PC-9 (cell line): ENCODE measurements at regions not wholly inside any gene's neighbourhood (a gene's known extent, or its start where the extent isn't known, plus 50 kb on each side); places are given as distances from the start of the nearest gene placed in this dataset.

Experiments
- BruUV-seq: library from RNA; stranded (reverse); fragments of 400-500 nt; replicated peaks from 2 replicates; lab custom pipeline; 2021; lab: Mats Ljungman, UMichigan
- CTCF ChIA-PET: fragments of 300-600 bp; sonication (Branson Sonifier 250); formaldehyde crosslinking; loops from one replicate; lab custom pipeline; 2022; ENCODE audit warnings: antibody characterized with exemption; lab: Charles Lee
- POLR2A ChIA-PET: fragments of 300-600 bp; sonication (Branson Sonifier 250); formaldehyde crosslinking; loops from one replicate; lab custom pipeline; 2022; ENCODE audit warnings: antibody characterized with exemption; ENCODE audit not compliant: unreplicated experiment; lab: Charles Lee
- DNase-seq, 2 experiments: peaks; one replicate each; pipeline versions ENCODE4 v3.0.0 to v3.0.0-alpha.2; 2015 to 2022; ENCODE audit warnings: mixed read lengths in 1 of 2
- H2AFZ ChIP-seq: fragments of 200-600 bp; sonication (generic); 2 replicates; pipeline ENCODE4 v1.8.1; 2017; ENCODE audit warnings: antibody characterized with exemption
- H3F3A ChIP-seq: fragments of 200-600 bp; sonication (generic); 2 replicates; pipeline ENCODE4 v1.8.1; 2017; ENCODE audit warnings: antibody characterized with exemption, mild to moderate bottlenecking, low read depth; ENCODE audit not compliant: insufficient read depth
- H3K27ac ChIP-seq: fragments of 200-600 bp; sonication (generic); 2 replicates; pipeline ENCODE4 v1.6.1; 2016; ENCODE audit warnings: mixed run types
- H3K27me3 ChIP-seq: fragments of 200-600 bp; sonication (generic); 2 replicates; pipeline ENCODE4 v1.6.1; 2016; ENCODE audit warnings: low read depth, mixed run types; ENCODE audit not compliant: insufficient read depth
- H3K36me3 ChIP-seq: fragments of 200-600 bp; sonication (generic); 2 replicates; pipeline ENCODE4 v1.6.1; 2016; ENCODE audit warnings: low read depth, mixed run types
- H3K4me1 ChIP-seq: fragments of 200-600 bp; sonication (generic); replicated peaks from 2 replicates; pipeline ENCODE4 v1.6.1; 2016; ENCODE audit warnings: mixed run types; ENCODE audit not compliant: insufficient read depth
- H3K4me2 ChIP-seq: fragments of 200-600 bp; sonication (generic); 2 replicates; pipeline ENCODE4 v1.6.1; 2017; ENCODE audit warnings: mixed run types
- H3K4me3 ChIP-seq: fragments of 200-600 bp; sonication (generic); 2 replicates; pipeline ENCODE4 v1.6.1; 2016; ENCODE audit warnings: mixed run types
- H3K79me2 ChIP-seq: fragments of 200-600 bp; sonication (generic); 2 replicates; pipeline ENCODE4 v1.6.1; 2017; ENCODE audit warnings: low read depth, mixed run types
- H3K9me2 ChIP-seq: fragments of 200-600 bp; sonication (generic); 2 replicates; pipeline ENCODE4 v1.8.1; 2017; ENCODE audit warnings: mild to moderate bottlenecking; ENCODE audit not compliant: insufficient read depth
- H3K9me3 ChIP-seq: fragments of 200-600 bp; sonication (generic); 2 replicates; pipeline ENCODE4 v1.8.1; 2016; ENCODE audit warnings: low read depth; ENCODE audit not compliant: insufficient read depth
- H4K20me1 ChIP-seq: fragments of 200-600 bp; sonication (generic); 2 replicates; pipeline ENCODE4 v1.8.1; 2017; ENCODE audit not compliant: insufficient read depth
- EZH2 ChIP-seq: fragments of 200-600 bp; sonication (generic); IDR thresholded peaks from 2 replicates; pipeline ENCODE4 v1.8.0; 2017; ENCODE audit warnings: antibody characterized with exemption, low read depth
- intact Hi-C: fragments of 100-400 bp; cut with micrococcal nuclease; formaldehyde crosslinking; loops from one replicate; pipeline ENCODE4 v1.10.0; 2022; ENCODE audit not compliant: unreplicated experiment
- TF ChIP-seq, protein P1 (sequence below): fragments of 200-600 bp; sonication (generic); conservative IDR thresholded peaks from 2 replicates; pipeline ENCODE4 v1.6.1; 2017; ENCODE audit warnings: mixed run types, antibody characterized with exemption, mild to moderate bottlenecking, moderate library complexity

DNA sequence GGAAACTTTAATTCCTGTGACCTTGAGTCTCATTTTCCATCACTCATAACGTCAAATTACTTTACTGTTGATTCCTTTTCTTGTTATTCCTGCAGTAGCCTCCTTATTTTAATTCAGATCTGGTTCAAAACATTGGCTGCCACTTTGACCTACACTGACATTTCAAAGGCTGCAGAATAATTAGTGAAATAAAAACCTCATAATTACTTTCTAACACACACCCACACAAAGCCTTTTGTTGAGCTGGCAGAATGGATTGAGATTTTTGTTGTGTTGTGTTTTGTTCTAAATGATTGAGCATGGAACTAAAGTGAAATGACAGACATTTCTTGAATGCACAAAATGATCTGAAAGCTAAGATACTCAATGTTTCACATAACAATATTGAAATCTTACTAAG is 507.5 kb upstream of the STXBP6 start:
- no TSS peak for BruUV-seq

DNA sequence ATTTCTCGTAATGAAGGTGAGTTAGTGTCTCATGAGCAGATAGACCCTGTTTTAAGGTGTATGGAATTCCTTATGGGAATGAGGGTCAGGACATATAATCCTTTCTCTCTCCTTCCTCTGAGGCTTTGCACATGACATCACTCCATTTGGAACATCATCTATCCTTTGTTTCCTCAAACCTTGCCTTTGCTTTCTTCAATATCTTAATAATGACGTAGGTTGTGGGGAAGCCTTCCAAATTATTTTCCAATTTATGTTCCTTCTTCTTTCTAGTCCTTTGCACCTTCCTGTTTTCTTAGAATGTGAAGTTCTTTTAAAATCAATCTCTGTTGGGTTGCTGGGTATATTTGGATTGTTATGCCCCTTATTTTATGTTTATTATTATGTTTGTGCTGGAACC is 502.9 kb upstream of the STXBP6 start:
- POLR2A ChIA-PET, result no interaction called here
- intact Hi-C loops, result no loop called here
- Histone ChIP-seq H3K4me3 (no peak overlapping the region), H3K9me3 (no peaks in the 10 kb centered on the region), H4K20me1 (no peaks in the 10 kb centered on the region), H3K27ac (no peak overlapping the region), H2AFZ (no peak overlapping the region), H3K4me1 (no peaks in the 10 kb centered on the region), H3F3A (no peaks in the 10 kb centered on the region), H3K4me2 (no peak overlapping the region), H3K27me3 (no peaks in the 10 kb centered on the region), H3K36me3 (no peaks in the 10 kb centered on the region), H3K79me2 (no peaks in the 10 kb centered on the region), H3K9me2 (no peaks in the 10 kb centered on the region)
- CTCF ChIA-PET, result no interaction called here
- TF ChIP-seq, protein P1, sequence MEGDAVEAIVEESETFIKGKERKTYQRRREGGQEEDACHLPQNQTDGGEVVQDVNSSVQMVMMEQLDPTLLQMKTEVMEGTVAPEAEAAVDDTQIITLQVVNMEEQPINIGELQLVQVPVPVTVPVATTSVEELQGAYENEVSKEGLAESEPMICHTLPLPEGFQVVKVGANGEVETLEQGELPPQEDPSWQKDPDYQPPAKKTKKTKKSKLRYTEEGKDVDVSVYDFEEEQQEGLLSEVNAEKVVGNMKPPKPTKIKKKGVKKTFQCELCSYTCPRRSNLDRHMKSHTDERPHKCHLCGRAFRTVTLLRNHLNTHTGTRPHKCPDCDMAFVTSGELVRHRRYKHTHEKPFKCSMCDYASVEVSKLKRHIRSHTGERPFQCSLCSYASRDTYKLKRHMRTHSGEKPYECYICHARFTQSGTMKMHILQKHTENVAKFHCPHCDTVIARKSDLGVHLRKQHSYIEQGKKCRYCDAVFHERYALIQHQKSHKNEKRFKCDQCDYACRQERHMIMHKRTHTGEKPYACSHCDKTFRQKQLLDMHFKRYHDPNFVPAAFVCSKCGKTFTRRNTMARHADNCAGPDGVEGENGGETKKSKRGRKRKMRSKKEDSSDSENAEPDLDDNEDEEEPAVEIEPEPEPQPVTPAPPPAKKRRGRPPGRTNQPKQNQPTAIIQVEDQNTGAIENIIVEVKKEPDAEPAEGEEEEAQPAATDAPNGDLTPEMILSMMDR, result no peak
- TF ChIP-seq EZH2, result no peak
- no peak for DNase-seq
- no TSS peak for BruUV-seq

More for the DNA sequence above, 507.5 kb upstream of the STXBP6 start:
- H3F3A ChIP-seq, result no peaks in the 10 kb centered on the region
- H3K9me2 ChIP-seq, result no peaks in the 10 kb centered on the region
- no peak overlapping the region for H3K4me2 ChIP-seq
- no peaks in the 10 kb centered on the region for H3K4me1 ChIP-seq
- no peaks in the 10 kb centered on the region for H4K20me1 ChIP-seq
- no peaks in the 10 kb centered on the region for H3K27me3 ChIP-seq
- no peak for DNase-seq
- CTCF ChIA-PET, result no interaction called here
- no peaks in the 10 kb centered on the region for H3K9me3 ChIP-seq
- H3K36me3 ChIP-seq, result no peaks in the 10 kb centered on the region
- H3K79me2 ChIP-seq, result no peaks in the 10 kb centered on the region
- POLR2A ChIA-PET, result no interaction called here
- intact Hi-C loops, result no loop called here
- H2AFZ ChIP-seq, result no peak overlapping the region
- no peak overlapping the region for H3K4me3 ChIP-seq
- H3K27ac ChIP-seq, result no peak overlapping the region
- no peak for TF ChIP-seq EZH2
- TF ChIP-seq, protein P1, result no peak

DNA sequence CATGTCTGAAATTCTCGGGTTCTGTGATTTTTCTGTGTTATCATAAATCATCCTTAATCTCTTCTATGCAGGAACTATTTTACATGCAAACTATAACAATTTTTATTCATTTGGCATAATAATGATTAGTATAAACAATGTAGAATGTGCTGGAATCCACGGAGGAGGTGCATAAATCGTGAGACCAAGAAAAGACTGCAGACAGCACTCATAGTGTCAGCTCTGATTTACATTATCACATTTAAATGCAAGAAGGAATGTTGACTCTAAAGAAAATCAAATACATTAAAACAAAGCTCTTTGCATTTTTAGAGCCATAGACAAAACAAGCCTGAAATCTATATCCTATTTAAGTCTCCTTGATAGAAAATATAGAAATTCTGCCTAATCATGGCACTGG is 501.7 kb upstream of the STXBP6 start:
- DNase-seq, result no peak
- Histone ChIP-seq H3K27ac (no peak overlapping the region), H3K9me3 (no peaks in the 10 kb centered on the region), H3K79me2 (no peaks in the 10 kb centered on the region), H3K4me2 (no peak overlapping the region), H3K4me1 (no peaks in the 10 kb centered on the region), H3K9me2 (no peaks in the 10 kb centered on the region), H4K20me1 (no peaks in the 10 kb centered on the region), H2AFZ (no peak overlapping the region), H3K27me3 (no peaks in the 10 kb centered on the region), H3K4me3 (no peak overlapping the region), H3K36me3 (no peaks in the 10 kb centered on the region), H3F3A (no peaks in the 10 kb centered on the region)
- intact Hi-C loops, result no loop called here
- BruUV-seq, result no TSS peak
- CTCF ChIA-PET, result no interaction called here
- POLR2A ChIA-PET, result no interaction called here
- TF ChIP-seq EZH2, result no peak

DNA sequence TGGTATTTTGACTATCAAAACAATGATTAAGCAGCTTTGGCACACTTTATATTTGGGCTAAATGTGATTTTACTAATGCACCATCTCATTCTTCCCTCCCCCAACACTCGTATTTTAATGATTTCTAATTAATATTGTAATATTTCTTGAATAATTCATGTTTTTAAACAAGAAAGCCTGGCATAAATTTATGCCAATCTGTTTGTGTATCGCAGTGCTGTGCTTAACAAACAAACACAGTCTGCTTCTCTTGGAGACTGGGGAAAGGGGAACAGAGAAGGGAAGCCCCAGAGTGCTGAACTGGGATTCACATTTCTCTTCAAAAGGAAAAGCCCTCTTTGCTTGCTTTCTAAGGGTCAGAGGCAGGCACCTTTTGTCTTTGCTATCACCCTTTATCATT is 496.9 kb upstream of the STXBP6 start:
- Histone ChIP-seq H3K9me3 (no peaks in the 10 kb centered on the region), H2AFZ (no peak overlapping the region), H3F3A (no peaks in the 10 kb centered on the region), H3K27me3 (no peaks in the 10 kb centered on the region), H3K4me2 (no peak overlapping the region), H3K27ac (no peak overlapping the region), H4K20me1 (no peaks in the 10 kb centered on the region), H3K36me3 (no peaks in the 10 kb centered on the region), H3K4me3 (no peak overlapping the region), H3K4me1 (no peaks in the 10 kb centered on the region), H3K79me2 (no peaks in the 10 kb centered on the region), H3K9me2 (no peaks in the 10 kb centered on the region)
- ChIA-PET CTCF (no interaction called here), POLR2A (no interaction called here)
- intact Hi-C loops, result no loop called here
- BruUV-seq, result no TSS peak
- no peak for DNase-seq
- TF ChIP-seq, protein P1, result no peak
- no peak for TF ChIP-seq EZH2
